HCT116 (cell line): ENCODE measurements at regions not wholly inside any gene's neighbourhood (a gene's known extent, or its start where the extent isn't known, plus 50 kb on each side); places are given as distances from the start of the nearest gene placed in this dataset.

Source experiments
- ATAC-seq: fragments of 200-7000 bp; cut with Tn5 transposase; 2 replicates; pipeline ENCODE4 v1.9.1; 2020; ENCODE audit warnings: mild to moderate bottlenecking, moderate library complexity
- BruUV-seq: library from RNA; stranded (reverse); fragments of 400-500 nt; replicated peaks from 2 replicates; lab custom pipeline; 2021; lab: Mats Ljungman, UMichigan
- CTCF ChIA-PET: fragments of 300-600 bp; sonication (Branson Sonifier 250); formaldehyde crosslinking; loops from one replicate; lab custom pipeline; 2021; ENCODE audit warnings: antibody characterized with exemption; lab: Charles Lee
- POLR2A ChIA-PET: fragments of 300-600, 350-600 bp; sonication (Branson Sonifier 250); formaldehyde crosslinking; loops from one replicate; lab custom pipeline; 2021; ENCODE audit warnings: antibody characterized with exemption; lab: Charles Lee
- RAD21 ChIA-PET, 2 experiments: fragments of 300-600 bp; sonication (Branson Sonifier 250); formaldehyde crosslinking; loops; one replicate each; lab custom pipeline; 2023; ENCODE audit warnings: low total read pairs in 2 of 2; ENCODE audit not compliant: uncharacterized antibody in 2 of 2, unreplicated experiment in 2 of 2, low non-redundant PET in 1 of 2; lab: Charles Lee
- DNase-seq: peaks from one replicate; pipeline ENCODE4 v3.0.0-alpha.2; 2010; ENCODE audit warnings: low read depth, low spot score
- H2AFZ ChIP-seq: fragments of 200-600 bp; shearing (Covaris generic), sonication (generic); 2 replicates; pipeline ENCODE4 v1.6.1; 2017; ENCODE audit warnings: low read depth, mixed run types, mixed read lengths, antibody characterized with exemption, low read length; ENCODE audit not compliant: poor library complexity, severe bottlenecking
- H3K27ac ChIP-seq: 2 replicates; pipeline ENCODE4 v1.5.1; 2012; ENCODE audit warnings: low read depth, low read length
- H3K27me3 ChIP-seq: fragments of 200-600 bp; sonication (generic); 2 replicates; pipeline ENCODE4 v1.6.1; 2016; ENCODE audit warnings: mixed run types, low read length, mixed read lengths; ENCODE audit not compliant: insufficient read depth
- H3K36me3 ChIP-seq, 2 experiments: fragments of 200-500 bp in 1 of 2; fragments of 200-600 bp in 1 of 2; sonication (Bioruptor generic) in 1 of 2; sonication (generic) in 1 of 2; 2 replicates each; pipeline versions ENCODE4 v1.5.1 to v1.6.1; 2014 to 2016; ENCODE audit warnings: low read length in 2 of 2, inconsistent platforms in 1 of 2, mixed read lengths in 1 of 2, mixed run types in 1 of 2; ENCODE audit not compliant: insufficient read depth in 2 of 2, control insufficient read depth in 1 of 2
- H3K4me1 ChIP-seq, 2 experiments: fragments of 200-600 bp in 1 of 2; sonication (generic) in 1 of 2; 2 replicates each; pipeline versions ENCODE4 v1.5.1 to v1.6.1; 2012 to 2017; ENCODE audit warnings: low read length in 2 of 2, inconsistent platforms in 1 of 2, mild to moderate bottlenecking in 1 of 2, mixed read lengths in 1 of 2, mixed run types in 1 of 2, moderate library complexity in 1 of 2; ENCODE audit not compliant: insufficient read depth in 2 of 2, control insufficient read depth in 1 of 2
- H3K4me2 ChIP-seq: fragments of 200-600 bp; sonication (generic); 2 replicates; pipeline ENCODE4 v1.6.1; 2017; ENCODE audit warnings: mixed run types, low read length, mixed read lengths
- H3K4me3 ChIP-seq, 2 experiments: fragments of 200-600 bp in 1 of 2; sonication (generic) in 1 of 2; replicated peaks in 1 of 2; 2 replicates each; pipeline ENCODE4 v1.5.1; 2011 to 2016; ENCODE audit warnings: low read length in 2 of 2, control low read depth in 1 of 2, low read depth in 1 of 2, mild to moderate bottlenecking in 1 of 2, mixed read lengths in 1 of 2, mixed run types in 1 of 2
- H3K79me2 ChIP-seq: fragments of 200-600 bp; sonication (generic); 2 replicates; pipeline ENCODE4 v1.6.1; 2017; ENCODE audit warnings: mild to moderate bottlenecking, mixed run types, low read length, moderate library complexity, mixed read lengths; ENCODE audit not compliant: insufficient read depth
- H3K9ac ChIP-seq: fragments of 200-600 bp; sonication (generic); 2 replicates; pipeline ENCODE4 v1.6.1; 2016; ENCODE audit warnings: low read length, mixed read lengths
- H3K9me2 ChIP-seq: fragments of 200-600 bp; sonication (generic), shearing (Covaris generic); 2 replicates; pipeline ENCODE4 v1.6.1; 2017; ENCODE audit warnings: mixed run types, mild to moderate bottlenecking, moderate library complexity; ENCODE audit not compliant: insufficient read depth
- H3K9me3 ChIP-seq, 2 experiments: fragments of 200-500 bp in 1 of 2; fragments of 200-600 bp in 1 of 2; sonication (Bioruptor generic) in 1 of 2; sonication (generic) in 1 of 2; 2 replicates each; pipeline ENCODE4 v1.6.1; 2014 to 2017; ENCODE audit warnings: low read length in 2 of 2, mixed read lengths in 2 of 2, inconsistent platforms in 1 of 2, low read depth in 1 of 2, mild to moderate bottlenecking in 1 of 2, mixed run types in 1 of 2, moderate library complexity in 1 of 2; ENCODE audit not compliant: control insufficient read depth in 1 of 2, insufficient read depth in 1 of 2
- H4K20me1 ChIP-seq: fragments of 200-600 bp; sonication (generic), shearing (Covaris generic); 2 replicates; pipeline ENCODE4 v1.6.1; 2017; ENCODE audit warnings: mixed run types, mild to moderate bottlenecking, moderate library complexity; ENCODE audit not compliant: insufficient read depth
- ATF3 ChIP-seq: IDR thresholded peaks from 2 replicates; pipeline ENCODE4 v1.6.1; 2012
- CBX3 ChIP-seq: IDR thresholded peaks from 2 replicates; pipeline ENCODE4 v1.6.1; 2012; ENCODE audit warnings: low read depth
- CEBPB ChIP-seq: IDR thresholded peaks from 2 replicates; pipeline ENCODE4 v1.6.1; 2012; ENCODE audit warnings: low read depth
- EGR1 ChIP-seq: IDR thresholded peaks from 2 replicates; pipeline ENCODE4 v1.6.1; 2012; ENCODE audit warnings: low read depth
- ELF1 ChIP-seq: IDR thresholded peaks from 2 replicates; pipeline ENCODE4 v1.6.1; 2012; ENCODE audit warnings: low read depth, borderline replicate concordance
- EZH2phosphoT487 ChIP-seq: fragments of 200-600 bp; IDR thresholded peaks from 2 replicates; pipeline ENCODE4 v1.6.1; 2018; ENCODE audit warnings: antibody characterized with exemption, borderline replicate concordance
- FOSL1 ChIP-seq: IDR thresholded peaks from 2 replicates; pipeline ENCODE4 v1.6.1; 2012; ENCODE audit warnings: low read depth
- JUND ChIP-seq: IDR thresholded peaks from 2 replicates; pipeline ENCODE4 v1.6.1; 2012
- REST ChIP-seq: IDR thresholded peaks from 2 replicates; pipeline ENCODE4 v1.6.1; 2012; ENCODE audit warnings: low read depth
- SIN3A ChIP-seq: IDR thresholded peaks from 2 replicates; pipeline ENCODE4 v1.6.1; 2012; ENCODE audit warnings: low read depth
- SRF ChIP-seq: IDR thresholded peaks from 2 replicates; pipeline ENCODE4 v1.6.1; 2012; ENCODE audit warnings: low read depth
- YY1 ChIP-seq: IDR thresholded peaks from 2 replicates; pipeline ENCODE4 v1.6.1; 2011; ENCODE audit warnings: low read length, low read depth, moderate library complexity, mild to moderate bottlenecking; ENCODE audit not compliant: insufficient replicate concordance; ENCODE audit errors: extremely low read depth
- ZFX ChIP-seq: fragments of 450-650 bp; IDR thresholded peaks from 2 replicates; pipeline ENCODE4 v1.6.1; 2017
- ZNF274 ChIP-seq: fragments of 200-500 bp; sonication (Bioruptor generic); IDR thresholded peaks from 2 replicates; pipeline ENCODE4 v1.6.1; 2014; ENCODE audit warnings: mild to moderate bottlenecking, low read depth, low read length, inconsistent platforms
- intact Hi-C: fragments of 100-400 bp; cut with micrococcal nuclease; formaldehyde crosslinking; loops from 2 replicates; pipeline ENCODE4 v1.10.0; 2022

- intact Hi-C loops, result no loop called here
- CTCF ChIA-PET, result no interaction called here
- Histone ChIP-seq H3K4me3 (no peak overlapping the region), H3K36me3 (no peaks in the 10 kb centered on the region), H3K27me3 (no peaks in the 10 kb centered on the region), H3K9me3 (no peaks in the 10 kb centered on the region), H3K4me2 (no peak overlapping the region), H2AFZ (no peak overlapping the region), H3K4me1 (no peaks in the 10 kb centered on the region), H3K79me2 (no peaks in the 10 kb centered on the region), H3K9ac (no peak overlapping the region), H4K20me1 (no peaks in the 10 kb centered on the region), H3K27ac (no peak overlapping the region), H3K9me2 (no peaks in the 10 kb centered on the region)
- no peak for ATAC-seq
- RAD21 ChIA-PET, result no interaction called here
- TF ChIP-seq EGR1 (no peak), YY1 (no peak), CBX3 (no peak), EZH2phosphoT487 (no peak), ZFX (no peak), SIN3A (no peak), FOSL1 (no peak), ELF1 (no peak), ATF3 (no peak), ZNF274 (no peak), SRF (no peak)
- BruUV-seq, result no TSS peak
- POLR2A ChIA-PET, result no interaction called here
- no peak for DNase-seq
These were observed 56.9 kb upstream of the RGS1 start for GRCh38 chr1:192518700-192519099.

GRCh38 chr1:192521734-192522133 is 53.8 kb upstream of the RGS1 start:
- no peak for DNase-seq
- RAD21 ChIA-PET, result no interaction called here
- no peak for ATAC-seq
- Histone ChIP-seq H3K27me3 (no peaks in the 10 kb centered on the region), H3K36me3 (no peaks in the 10 kb centered on the region), H3K9ac (no peak overlapping the region), H3K4me3 (no peak overlapping the region), H3K4me1 (no peaks in the 10 kb centered on the region), H4K20me1 (no peaks in the 10 kb centered on the region), H3K79me2 (no peaks in the 10 kb centered on the region), H3K9me3 (no peaks in the 10 kb centered on the region), H3K27ac (no peak overlapping the region), H3K9me2 (no peaks in the 10 kb centered on the region), H2AFZ (no peak overlapping the region), H3K4me2 (no peak overlapping the region)
- TF ChIP-seq REST (no peak), ZFX (no peak), JUND (no peak), CEBPB (no peak)
- intact Hi-C loops, result no loop called here
- CTCF ChIA-PET, result no interaction called here
- POLR2A ChIA-PET, result no interaction called here
- BruUV-seq, result no TSS peak
